ENCODE measurements at regions not wholly inside any gene's neighbourhood (a gene's known extent, or its start where the extent isn't known, plus 50 kb on each side); places are given as distances from the start of the nearest gene placed in this dataset.

GRCh38 chr1:220370041-220370700 is 97.9 kb upstream of the RAB3GAP2 start:
- Histone ChIP-seq H3K79me2 (ENCODE audit: insufficient read depth) (no peaks in the 10 kb centered on the region), H3K4me2 (peak overlapping the region; percentile 59), H2AFZ (ENCODE audit: low read depth) (peak overlapping the region; percentile 72; the same call in 1 of the 2 replicates), H3K4me1 (ENCODE audit: control insufficient read depth in 1 of 2, insufficient read depth in 2 of 2, low read depth in 1 of 2, low read length in 1 of 2) (peaks cover 18 to 34% of the 10 kb centered on the region in 2 experiments), H3K36me3 (replicated peaks in 1 of 2; ENCODE audit: control insufficient read depth in 1 of 2, insufficient read depth in 2 of 2, low read length in 1 of 2) (no peaks in the 10 kb centered on the region), H3K9me3 (no peaks in the 10 kb centered on the region), H3K9me2 (no peaks in the 10 kb centered on the region), H3K9ac (peak overlapping the region; percentile 12; the same call in 1 of the 2 replicates), H3K27ac (ENCODE audit: low read depth in 2 of 2, low read length in 1 of 2) (peak overlapping the region; percentile 79 to 93), H4K20me1 (ENCODE audit: insufficient read depth) (no peaks in the 10 kb centered on the region), H3K27me3 (ENCODE audit: insufficient read depth) (no peaks in the 10 kb centered on the region), H3K4me3 (ENCODE audit: low read depth in 2 of 2, low read length in 1 of 2) (no peak overlapping the region), H3F3A (replicated peaks; ENCODE audit: insufficient read depth) (peaks cover 15% of the 10 kb centered on the region)
- peak; percentile 55 for DNase-seq
- TF ChIP-seq RFX5 (IDR thresholded peaks at IDR 0.05; ENCODE audit: low read length) (no peak), REST (IDR thresholded peaks at IDR 0.05; ENCODE audit: low read depth, low read length) (0 out of 2 replicates have a peak, but pooled peaks have one; percentile 15), ZBTB33 (IDR thresholded peaks at IDR 0.05; ENCODE audit: borderline replicate concordance, low read depth) (no peak), JUND (IDR thresholded peaks at IDR 0.05) (peak; percentile 75), TEAD4 (IDR thresholded peaks at IDR 0.05; ENCODE audit: borderline replicate concordance, insufficient read depth) (no peak), RAD21 (IDR thresholded peaks at IDR 0.05; ENCODE audit: low read length) (peak; percentile 35; the same call in 1 of the 2 replicates), EP300 (IDR thresholded peaks at IDR 0.05; ENCODE audit: borderline replicate concordance in 1 of 2, low read depth in 1 of 2, low read length in 1 of 2) (peak; percentile 63 to 81; a peak in 3 of 4 replicates), RXRA (IDR thresholded peaks at IDR 0.05; ENCODE audit: borderline replicate concordance, low read depth) (peak; percentile 97), MXI1 (IDR thresholded peaks at IDR 0.05; ENCODE audit: low read depth, low read length) (peak; percentile 65), GATA2 (CRISPR knock-in tag; IDR thresholded peaks at IDR 0.05) (peak; percentile 56; the same call in 1 of the 2 replicates), NFIC (IDR thresholded peaks at IDR 0.05; ENCODE audit: borderline replicate concordance) (peak; percentile 55; the same call in 1 of the 2 replicates), POLR2AphosphoS5 (IDR thresholded peaks at IDR 0.05; ENCODE audit: low read depth, low read length) (no peak), CHD2 (IDR thresholded peaks at IDR 0.05; ENCODE audit: low read length, partially characterized antibody) (peak; percentile 45), PBX3 (IDR thresholded peaks at IDR 0.05) (peak; percentile 92), RCOR1 (IDR thresholded peaks at IDR 0.05; ENCODE audit: low read length) (peak; percentile 68; the same call in 1 of the 2 replicates), FOSL2 (IDR thresholded peaks at IDR 0.05; ENCODE audit: borderline replicate concordance, low read depth) (peak; percentile 65), TCF12 (IDR thresholded peaks at IDR 0.05) (peak; percentile 80), MEF2A (IDR thresholded peaks at IDR 0.05; ENCODE audit: borderline replicate concordance, low read depth) (peak; percentile 59; the same call in 1 of the 2 replicates)
- WGBS (ENCODE audit: low lambda C conversion rate): 4% methylated on average over 4 of the region's 5 CpGs
- CTCF ChIA-PET: interaction anchor here (0.8 to 0.9 kb wide), 2 partner anchors 110 to 363 kb away, joined by 3 to 4 read pairs; no protein-coding TSS in a partner anchor
- POLR2A ChIA-PET: no interaction called here
